Superior temporal gyrus (tissue), 1 donor: ENCODE measurements at regions not wholly inside any gene's neighbourhood (a gene's known extent, or its start where the extent isn't known, plus 50 kb on each side); places are given as distances from the start of the nearest gene placed in this dataset.

Experiments
- DNase-seq: peaks from one replicate; pipeline ENCODE4 v3.0.0-alpha.2; 2016; ENCODE audit errors: extremely low spot score

DNA sequence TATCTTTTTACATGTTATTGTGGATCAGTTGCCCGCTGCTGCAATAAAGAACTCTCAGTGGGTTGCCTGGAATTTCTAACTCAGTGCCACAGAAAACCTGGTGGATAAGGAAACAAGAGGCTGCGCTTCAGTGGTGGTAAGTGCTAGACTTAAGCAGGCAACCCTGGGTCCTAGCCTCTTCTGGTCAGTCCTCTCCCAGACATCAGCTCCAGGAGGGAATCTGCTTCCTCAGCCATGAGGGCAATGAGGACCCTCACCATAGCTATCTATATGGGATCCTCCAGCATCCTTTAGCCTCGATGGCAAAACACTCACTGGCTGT lies 490.7 kb upstream of the SULF2 start:
- DNase-seq: no peak

DNA sequence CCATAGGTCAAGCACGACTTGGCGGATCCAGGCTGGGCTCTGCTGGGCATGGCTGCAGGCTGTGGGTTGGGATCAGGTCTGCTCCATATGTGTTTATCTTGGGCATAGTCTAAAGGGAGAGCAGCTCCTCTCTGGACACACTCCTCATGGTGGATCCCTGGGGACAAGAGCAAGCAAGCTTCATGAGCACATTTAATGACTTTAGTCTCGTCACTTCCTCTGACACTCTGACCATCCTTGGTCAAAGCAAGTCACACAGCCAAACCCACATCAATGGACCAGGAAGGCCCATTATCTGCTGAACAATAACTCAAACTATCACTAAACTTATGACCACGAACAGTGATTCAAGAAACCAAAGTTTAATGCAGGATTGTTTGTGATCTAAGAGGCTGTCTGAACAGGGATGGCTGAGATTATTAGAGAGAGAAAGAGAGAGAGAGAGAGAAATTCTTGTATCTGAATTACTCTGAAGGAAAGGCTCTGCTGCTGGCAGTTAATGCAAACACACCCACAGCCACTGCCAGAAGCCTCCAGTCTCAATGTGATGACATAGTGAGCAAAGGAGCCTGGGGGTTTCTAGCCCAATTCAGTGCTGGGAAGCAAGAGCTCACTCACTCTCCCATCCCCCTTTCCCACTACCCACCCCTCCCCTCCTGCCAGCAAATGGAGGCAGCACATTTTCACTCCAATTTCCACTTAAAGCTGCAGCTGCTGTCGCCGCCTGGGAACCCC lies 490.2 kb upstream of the SULF2 start:
- no peak for DNase-seq

DNA sequence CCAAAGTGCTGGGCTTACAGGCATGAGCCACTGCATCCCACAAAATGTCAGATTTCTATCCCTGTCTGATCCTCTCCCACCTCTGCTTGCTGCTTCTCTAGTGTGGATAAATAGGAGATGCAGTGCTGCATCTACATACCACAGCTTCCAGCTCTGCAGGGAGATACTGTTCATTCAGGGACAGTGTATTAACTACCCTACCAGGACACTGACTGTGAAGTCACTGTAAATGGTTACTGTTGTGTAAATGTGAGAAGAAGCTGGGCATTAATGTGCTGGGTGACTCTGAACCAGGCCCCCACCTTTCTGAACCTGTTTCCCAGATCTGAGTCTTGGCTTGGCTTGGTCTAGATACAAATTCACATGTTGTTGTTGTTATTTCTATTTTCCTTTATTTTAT lies 488.6 kb upstream of the SULF2 start:
- DNase-seq: no peak

DNA sequence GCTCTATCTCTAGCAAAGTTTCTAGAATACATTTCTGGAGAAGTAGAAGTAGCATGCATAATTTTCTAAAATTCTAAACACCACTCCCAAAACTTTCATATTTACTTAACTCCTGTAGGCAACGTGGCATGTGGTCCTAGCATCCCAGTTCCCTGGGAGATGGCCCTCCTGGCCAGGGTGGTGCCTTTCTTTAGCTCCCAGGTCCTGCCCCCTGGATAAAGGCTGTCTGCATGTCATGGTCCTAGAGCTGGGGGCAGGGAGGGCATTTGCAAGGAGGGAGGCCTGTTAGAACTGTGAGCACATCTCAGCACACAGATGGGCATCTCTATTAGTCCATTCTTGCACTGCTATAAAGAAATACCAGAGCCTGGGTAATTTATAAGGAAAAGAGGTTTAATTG lies 485.6 kb upstream of the SULF2 start:
- DNase-seq: no peak

DNA sequence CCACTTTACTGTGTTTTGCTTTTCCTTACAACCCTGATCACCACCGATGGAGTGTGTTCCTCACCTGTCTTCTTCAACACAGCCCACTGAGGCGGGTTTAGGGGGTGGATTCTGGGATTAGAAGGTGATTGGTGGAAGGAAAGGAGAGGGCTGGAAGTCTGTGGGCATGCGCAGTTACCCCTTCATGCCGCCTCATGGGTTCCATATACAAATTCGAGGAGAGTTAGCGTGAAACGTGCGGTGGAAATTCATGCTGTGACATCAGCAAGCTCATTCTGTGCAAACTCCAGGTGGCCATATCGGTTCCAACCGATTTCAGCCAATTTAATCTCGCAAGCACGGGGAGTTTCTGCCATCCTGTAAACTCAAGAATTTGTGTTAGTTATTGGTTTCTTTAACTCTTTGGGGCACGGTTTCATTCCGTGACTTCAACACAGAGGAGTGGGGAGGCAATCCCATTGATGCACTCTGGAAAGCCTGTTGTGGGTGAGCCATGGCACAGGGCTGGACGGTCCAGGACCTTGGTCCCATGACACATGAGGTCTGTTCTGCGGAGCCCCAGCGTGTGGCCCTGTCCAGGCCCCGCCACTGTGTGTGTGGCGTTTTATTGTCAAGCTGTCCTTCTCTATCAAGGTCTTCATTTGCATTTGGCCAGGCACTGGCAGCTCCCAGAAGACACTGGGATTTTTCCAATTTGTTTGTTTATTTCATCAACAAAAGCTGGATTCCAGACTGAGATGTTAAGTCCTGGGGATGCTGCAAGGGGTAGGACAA lies 482.8 kb upstream of the SULF2 start:
- DNase-seq: no peak

DNA sequence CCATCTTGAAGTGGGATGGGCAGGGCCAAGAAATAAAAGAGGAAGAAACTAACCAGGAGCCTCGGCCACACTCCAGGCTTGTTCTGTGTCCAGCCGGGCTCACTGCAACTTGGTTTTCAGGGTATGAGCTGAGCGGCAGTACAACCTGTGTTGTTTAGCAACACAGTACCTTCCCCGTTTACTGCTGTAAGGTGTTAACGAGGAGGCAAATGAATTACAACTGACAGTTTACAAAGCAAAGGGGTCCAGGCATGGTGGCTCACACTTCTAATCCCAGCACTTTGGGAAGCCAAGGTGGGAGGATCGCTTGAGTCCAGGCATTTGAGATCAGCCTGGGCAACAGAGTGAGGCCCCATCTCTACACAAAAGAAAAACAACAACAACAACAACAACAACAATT lies 481.3 kb upstream of the SULF2 start:
- no peak for DNase-seq

DNA sequence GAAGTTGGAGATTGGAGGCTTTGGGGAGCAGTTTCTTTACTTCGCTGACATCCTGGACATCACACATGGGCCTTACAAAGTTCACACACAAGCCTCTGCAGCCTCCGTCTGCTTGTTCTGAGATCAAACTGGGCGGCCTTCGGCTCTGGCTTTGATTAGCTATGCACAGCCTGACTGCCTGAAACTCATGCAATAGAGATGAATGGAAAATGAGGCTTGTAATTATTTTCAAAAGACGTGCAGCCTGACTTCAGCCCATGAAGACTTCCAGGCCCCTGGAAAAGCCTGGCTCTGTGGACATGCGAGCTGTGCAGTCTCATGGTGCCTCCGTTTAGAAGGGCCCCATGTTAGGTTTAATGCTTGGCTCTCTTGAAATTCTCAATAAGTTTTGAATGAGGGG lies 480.5 kb upstream of the SULF2 start:
- DNase-seq: no peak

DNA sequence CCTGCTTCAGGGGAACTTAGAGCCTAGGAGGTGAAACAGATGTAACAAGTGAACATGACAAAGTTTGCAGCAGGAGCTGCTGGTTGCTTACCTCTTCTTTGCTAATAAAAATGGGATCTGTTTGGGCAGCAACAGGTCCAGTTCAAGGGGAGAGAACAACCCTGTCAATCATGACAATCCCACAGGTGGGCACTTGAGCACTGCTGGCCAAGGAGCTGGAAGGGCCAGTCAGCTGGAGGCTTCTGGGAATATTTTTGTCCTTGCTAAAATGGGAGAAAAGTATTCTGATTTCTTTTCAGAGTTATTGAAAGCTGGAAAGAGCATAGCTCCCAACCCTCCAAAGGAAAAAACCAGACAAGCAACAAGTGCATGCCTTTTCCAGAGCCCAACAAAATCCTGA lies 477.7 kb upstream of the SULF2 start:
- DNase-seq: no peak

DNA sequence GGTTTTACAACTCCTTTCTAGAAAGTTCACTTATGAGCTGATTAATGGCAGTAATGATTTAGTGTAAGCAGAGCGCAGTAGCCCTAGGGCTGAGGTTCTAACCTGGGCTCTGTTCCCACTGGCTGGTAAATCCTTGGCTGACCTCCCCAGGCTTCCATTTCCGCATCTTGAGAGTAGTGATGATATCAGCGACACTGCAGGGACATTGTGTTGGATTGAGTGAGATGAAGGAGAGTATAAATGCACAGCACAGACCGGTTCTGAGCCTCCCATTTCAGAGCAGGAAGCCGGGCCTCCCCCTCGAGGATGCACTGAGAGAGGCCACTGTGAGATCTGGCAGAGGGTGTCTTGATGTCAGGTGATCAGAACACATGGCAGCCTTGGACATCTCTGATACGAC lies 477.2 kb upstream of the SULF2 start:
- DNase-seq: no peak

DNA sequence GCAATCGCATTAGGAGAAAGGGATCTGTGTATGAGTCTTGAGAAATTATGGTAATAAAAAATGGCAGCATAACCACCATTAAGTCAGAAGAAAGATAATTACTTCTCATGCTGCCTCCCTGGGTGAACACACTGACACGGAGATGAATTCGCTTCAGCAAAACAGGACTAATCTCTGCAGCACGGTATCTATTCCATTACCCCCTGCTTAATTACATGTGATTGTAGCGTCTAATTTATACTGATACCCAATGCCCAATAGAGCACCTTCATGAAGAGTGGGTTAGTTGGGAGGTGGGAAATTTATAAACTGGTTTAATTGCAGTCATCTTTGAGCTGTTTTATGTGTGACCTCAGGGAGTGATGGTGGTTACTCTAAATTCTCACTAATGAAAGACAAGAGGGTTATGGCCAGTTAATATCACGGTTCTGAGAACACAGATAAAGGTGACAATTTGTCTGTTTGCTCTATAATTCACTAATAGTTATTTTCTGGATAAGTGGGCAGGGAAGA lies 476.2 kb upstream of the SULF2 start:
- DNase-seq: no peak

DNA sequence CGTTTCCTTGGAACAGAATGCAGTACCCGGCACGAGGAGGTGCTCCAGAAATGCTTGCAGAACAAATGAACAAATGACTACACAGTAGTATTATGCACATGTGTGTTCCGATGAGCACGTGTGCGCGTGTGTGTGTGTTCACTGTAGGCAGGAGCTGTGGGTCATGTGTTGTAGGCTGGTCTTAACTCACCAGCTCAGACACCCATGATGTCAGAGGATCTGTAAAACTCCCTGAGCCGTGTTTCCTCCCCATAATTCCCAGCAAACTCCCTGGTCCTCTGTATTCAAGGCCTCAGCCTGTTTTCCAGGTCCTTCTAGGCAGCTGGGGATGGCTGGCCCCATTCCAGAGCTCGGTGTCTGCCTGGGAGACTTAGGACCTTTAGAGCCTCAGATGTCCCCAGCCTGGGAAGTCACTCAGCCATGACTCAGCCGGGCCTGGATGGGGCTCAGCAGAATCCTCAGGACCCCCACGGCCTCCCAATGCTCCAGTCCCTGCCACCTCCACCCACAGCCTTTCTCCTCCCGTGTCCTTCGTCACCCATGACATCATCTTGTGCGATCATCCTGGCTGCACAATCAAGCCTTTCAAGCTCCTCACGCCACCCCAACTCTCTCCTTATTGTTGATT lies 475.0 kb upstream of the SULF2 start:
- peak; percentile 27 for DNase-seq

DNA sequence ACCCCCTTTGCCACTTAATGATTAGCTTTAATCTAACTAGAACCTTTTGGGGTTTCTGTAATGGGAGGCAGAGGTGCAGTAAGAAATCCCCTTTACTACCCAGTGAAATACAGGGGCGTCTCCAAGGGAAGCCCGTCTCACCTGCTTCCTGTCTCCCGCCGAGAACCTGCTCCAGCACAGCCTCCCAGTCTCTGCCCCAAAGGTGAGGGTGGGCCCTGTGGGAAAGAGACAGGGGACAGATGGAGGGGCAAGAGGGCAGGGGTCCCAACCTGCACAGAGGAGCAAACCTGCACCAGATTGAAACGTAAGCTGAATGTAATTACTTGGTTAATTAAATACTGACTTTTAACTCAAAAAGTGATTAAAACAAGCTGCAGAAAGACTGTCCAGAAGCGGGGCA lies 474.2 kb upstream of the SULF2 start:
- no peak for DNase-seq

DNA sequence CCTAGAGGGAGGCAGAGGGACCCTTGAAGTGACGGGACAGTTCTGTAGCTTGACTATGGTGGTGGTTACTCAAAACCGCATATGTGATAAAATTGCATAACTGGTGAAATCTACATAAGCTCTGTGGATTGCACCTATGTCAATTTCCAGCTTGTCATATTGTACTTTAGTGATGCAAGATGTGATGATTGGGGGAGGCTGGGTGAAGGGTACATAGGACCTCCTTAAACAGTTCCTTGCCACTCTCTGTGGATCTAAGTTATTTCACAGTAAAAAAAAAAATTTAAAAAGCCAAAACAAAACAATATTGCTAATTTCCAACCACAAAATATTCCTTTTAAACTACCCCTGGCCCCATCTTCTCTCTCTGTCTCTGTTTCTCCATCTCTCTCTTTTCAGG lies 472.6 kb upstream of the SULF2 start:
- no peak for DNase-seq

DNA sequence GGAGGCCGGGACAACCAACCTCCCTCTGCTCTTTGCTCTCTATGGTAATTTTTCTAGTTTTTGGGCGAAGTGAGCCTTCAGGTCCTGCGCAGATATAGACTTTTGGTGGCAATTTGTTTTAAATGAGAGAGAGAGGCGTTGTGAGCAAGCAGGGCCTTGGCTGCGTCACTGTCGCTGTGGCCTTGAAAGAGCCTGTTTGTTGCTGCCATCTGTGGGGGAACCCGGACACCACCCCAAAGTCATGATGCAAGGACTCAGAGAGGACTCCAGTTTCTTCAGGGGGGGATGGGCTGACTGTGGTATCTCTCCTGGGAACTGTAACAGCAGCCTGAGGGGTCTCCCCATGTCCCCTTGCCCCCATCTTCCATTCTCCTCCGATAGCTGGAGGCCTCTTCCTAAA lies 462.7 kb upstream of the SULF2 start:
- DNase-seq: no peak

DNA sequence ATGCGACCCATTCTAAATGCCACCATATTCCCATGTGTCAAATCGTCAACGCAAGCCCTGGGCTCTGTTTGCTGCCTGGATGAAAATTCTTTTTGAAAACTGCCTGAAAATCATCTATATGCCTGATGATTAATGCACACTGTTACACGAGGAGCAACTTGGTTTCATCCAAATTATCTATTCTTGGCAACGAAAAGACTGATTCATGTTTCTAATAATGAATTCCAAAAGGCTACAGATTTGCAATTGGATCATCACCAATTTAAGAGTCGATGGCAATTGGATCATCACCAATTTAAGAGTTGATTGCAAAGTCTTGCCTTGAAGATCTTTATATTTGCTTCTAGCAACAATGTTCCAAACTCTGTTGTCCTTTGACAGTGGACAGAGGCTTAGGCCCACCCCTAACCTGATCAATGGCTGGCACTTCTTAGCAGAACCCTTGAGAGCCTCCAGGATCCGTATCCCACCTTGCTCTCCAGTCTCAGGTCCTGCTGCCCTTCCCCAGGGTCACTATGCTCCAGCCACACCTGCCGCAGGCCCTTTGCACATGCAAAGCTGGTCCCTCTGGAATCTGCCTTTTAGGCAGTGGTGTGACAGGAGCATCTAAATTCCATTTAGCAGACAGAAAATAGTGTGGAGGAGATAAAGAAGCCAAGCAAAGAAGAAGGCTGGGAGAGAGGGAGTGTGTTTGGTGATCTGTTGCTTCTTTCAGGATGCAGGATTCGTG lies 460.9 kb upstream of the SULF2 start:
- no peak for DNase-seq

DNA sequence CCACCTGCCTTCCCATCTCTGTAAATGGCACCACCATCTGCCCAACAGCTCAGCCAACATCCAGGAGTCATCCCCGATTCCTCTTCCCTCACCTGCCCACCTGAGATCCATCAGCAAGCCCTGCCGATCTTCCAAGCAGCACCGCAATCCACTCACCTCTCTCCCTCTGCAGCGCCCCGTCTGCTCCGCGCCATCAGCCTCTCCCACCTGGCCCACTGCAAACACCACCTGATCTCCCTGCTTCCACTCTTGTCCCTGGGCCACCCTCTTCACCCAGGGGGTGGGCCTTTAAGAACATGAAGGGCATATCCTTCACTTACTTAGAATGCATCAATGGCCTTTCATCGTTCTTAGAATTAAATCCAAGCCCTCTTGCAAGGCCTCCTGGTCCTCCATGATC lies 457.3 kb upstream of the SULF2 start:
- DNase-seq: no peak

DNA sequence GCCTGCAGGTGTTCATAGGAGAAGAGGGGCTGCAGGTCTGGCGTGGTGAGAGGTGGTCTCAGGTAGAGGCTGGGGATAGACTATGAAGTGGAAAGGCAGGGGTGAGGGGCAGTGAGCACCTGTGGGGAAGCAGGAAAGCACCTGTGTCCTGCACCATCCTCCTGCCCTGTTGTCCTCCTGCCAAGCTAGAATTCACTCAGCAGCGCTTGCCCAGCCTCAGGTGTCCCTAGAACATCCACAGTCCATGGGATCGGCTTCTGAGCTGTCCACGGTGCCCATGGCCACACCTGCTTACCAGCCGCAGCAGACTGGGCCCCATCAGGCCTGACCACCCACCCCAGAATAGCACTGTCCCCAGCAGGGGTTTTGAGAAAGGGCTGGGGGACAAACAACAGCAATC lies 456.2 kb upstream of the SULF2 start:
- no peak for DNase-seq

DNA sequence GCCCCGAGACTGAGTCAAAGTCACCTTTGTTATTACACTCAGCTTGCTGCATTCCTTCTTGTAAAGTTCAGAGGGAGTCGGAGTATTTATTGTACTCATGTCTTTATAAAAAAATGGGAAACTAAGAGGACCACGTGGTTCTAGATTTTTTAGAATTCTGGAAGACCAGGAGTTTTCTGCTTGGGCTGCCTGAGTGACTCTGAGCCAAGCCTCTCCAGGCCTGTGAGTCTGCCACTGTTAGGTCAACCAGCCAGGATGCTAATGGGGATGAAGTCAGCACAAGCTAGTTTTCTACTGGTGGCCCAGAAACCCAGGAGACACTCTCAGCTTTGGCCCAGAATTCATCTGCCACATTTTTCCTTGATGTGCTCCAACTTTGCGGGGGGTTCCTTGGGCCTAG lies 453.5 kb upstream of the SULF2 start:
- no peak for DNase-seq

DNA sequence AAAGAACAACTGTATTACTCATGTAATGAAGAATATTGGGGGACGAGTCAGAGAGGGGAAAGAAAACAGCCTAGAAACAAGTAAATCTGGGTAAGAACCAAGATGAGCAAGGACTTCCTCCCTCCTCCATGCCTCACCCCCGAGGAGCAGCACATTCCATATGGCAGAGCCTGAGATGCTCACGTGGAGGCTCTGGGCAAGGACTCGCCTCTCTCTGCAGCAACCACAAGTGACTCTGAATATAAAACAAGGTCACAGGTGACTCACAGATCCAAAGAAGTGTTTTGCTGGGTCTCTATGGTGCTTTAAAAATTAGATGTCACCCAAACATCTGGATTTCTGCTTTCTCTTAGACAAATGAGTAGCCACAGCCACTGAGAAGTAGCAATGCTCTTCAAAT lies 453.0 kb upstream of the SULF2 start:
- DNase-seq: no peak

DNA sequence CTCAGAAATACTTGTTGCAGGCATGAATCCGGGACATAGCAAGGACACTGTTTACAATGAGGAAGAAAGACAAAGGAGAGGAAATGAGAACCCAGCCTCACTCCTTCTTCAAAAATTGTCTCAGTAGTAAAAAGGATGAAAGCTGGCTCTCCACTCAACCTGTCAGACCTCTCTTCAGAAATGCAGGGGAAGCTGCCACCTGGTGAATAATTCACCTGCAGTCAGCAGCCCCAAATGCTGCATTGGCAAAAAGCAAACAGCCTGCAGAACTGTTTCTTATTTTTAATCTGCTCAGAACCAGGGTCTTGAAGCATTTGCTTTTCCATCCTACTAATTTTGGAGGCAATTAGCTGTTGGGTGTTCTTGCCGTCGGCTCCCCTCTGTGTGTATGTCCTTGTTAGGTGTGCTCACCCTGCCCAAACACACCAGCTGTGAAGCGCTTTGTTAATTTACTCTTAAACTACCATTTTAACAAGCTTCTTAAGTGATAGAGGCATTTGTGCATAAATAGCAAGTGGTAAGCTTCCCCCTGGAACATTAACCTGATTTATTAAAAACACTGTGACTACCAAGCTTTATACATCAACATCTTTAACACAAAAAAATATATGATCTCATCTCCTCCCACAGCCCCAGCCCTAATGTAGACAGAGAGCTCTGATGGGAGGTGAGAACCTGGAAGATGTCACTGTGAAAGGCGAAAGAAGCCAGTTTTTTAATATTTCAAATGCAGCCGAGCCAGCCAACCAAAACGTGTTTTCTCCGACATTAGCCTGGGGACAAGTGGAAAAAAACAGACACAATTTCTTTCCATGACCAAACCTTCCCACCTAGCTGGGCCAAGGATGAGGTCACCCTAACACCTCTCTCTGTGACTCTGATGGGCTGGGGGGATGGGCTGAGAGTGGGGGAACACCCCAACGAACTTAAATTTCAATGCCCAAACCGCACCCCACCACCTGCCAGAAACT lies 451.0 kb upstream of the SULF2 start:
- no peak for DNase-seq

DNA sequence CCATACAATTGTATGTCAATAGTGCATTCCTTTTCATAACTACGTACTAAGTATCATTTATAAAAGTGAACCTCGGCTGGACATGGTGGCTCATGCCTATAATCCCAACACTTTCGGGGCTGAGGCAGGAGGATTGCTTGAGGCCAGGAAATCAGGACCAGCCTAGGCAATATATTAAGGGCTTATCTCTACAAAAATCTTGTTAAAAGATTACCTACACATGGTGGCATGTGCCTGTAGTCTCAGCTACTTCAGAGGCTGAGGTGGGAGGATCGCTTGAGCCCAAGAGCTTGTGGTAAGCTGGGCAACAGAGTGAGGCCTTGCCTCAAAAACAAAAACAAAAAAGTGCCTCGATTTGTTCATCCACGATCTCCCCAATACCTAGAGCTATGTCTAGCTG lies 449.7 kb upstream of the SULF2 start:
- DNase-seq: no peak
